ENCODE measurements at regions not wholly inside any gene's neighbourhood (a gene's known extent, or its start where the extent isn't known, plus 50 kb on each side); places are given as distances from the start of the nearest gene placed in this dataset.
"Not testable (repeated sequence)": the region's sequence is repeated elsewhere in the genome, so short reads cannot be mapped to it uniquely, and the experiment has no call there.

DNA sequence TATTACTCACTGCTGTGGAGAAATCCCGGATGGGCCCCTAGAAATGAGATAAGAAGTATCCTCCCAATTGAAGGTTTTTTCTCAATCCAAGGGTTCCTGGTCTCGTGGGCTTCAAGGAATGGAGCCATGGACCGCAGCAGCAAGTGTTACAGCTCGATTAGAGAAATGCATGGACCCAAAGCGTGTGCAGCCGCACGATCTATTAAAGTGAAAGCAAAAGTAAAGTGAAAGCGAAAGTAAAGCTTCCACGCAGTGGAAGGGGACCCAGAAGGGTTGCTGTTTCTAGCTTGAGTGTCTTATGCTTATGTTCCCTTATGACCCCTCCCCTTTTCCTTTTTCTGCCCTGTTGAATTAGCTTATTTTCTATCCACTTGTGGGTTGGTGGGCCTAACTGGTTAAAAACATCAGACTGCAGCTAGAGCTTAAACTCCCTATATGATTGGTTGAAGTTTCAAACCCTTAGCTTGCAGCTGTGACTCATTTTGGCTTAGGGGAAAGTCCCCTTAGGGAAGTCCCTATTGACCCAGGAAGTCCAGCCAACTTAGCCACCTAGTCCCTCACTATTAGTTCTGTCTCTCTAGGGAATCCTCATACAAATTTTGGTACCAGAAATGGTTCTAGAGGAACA is 1111.8 kb downstream of the TAF11L14 start:
- peak; percentile 22 to 23 for DNase-seq

DNA sequence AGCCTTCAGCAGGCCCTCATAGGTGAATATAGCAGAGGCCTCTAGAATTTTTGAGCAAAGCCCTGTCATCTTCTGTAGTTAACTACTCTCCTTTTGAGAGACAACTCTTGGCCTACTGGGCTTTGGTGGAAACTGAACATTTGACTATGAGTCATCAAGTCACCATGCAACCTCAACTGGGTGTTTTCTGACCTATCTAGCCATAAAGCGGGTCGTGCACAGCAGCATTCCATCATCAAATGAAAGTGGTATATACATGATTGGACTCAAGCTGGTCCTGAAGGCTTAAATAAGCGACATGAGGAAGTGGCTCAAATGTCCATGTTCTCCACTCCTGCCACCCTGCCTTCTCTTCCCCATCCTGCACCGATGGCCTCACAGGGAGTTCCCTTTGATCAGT is 1115.5 kb downstream of the TAF11L14 start:
- no peak for DNase-seq

DNA sequence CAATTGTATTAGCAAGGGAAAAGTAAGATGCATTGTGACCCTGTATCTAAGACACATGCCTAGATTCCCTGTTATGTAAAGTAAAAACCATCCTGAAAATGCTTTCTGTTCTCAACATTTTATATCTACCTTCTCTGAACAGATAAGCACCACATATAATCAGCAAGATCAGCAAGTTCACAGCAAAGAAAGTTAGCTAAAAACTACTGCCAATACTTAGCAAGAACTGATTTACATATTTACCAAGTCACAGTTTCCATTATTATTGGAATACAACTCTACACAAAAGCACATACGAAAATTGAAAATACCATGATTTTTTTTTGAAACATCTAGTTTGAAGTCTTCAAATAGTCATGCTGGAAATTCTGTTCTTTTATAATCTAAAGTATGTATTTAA is 1118.1 kb downstream of the TAF11L14 start:
- no peak for DNase-seq

DNA sequence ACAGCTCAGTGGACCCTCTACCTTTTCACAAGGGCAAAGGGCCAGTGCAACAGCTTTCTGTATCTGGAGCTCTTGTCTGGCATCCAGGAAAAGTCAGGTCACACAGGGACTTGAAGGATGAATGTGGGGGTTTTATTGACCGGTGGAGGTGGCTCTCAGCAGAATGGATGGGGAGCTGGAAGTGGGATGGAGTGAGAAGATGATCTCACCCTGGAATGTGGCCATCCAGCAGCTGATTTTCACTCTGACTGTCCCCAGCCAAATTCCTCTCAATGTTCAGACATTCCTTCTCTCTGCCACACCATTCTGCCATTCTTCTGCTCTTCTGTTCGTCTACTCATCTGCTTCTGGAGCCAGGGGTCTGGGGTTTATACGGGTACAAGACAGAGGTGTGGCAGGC is 1119.9 kb downstream of the TAF11L14 start:
- DNase-seq = no peak

DNA sequence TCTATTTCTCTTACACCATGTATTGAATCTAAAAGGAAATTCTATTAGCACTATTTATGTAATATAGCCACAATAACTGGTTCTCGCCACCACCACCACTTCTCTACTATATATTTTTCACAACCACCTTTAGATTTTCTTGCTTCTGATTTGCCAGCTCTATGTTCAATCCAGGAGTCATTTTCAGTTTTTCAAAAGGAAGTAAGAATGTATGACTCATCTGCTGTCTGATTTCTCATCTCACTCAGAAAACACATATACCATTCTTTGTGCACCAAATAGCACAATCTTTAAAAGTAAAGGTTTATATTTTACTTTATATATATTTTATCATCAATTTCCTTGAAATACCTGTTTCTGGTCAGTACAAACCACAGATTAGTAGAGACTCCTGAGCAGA is 1127.5 kb downstream of the TAF11L14 start:
- no peak for DNase-seq

DNA sequence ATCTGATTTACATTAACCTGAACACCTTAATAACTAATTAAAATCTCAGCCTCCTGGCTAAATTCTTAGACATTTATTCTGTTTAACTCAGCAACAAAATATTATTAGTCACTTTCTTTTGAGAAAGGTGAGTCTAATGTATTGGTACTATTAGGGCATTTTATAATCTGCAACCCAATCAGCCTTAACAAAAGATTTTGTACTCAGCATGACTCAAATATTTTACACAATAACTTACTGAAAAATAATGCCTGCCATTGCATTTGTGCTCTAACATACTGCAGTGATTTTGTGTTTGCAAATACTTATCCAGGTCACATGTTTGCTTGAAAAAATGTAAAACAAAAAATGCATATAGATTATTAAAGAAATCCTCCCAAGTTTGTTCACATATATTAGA is 1129.9 kb downstream of the TAF11L14 start:
- DNase-seq = no peak

DNA sequence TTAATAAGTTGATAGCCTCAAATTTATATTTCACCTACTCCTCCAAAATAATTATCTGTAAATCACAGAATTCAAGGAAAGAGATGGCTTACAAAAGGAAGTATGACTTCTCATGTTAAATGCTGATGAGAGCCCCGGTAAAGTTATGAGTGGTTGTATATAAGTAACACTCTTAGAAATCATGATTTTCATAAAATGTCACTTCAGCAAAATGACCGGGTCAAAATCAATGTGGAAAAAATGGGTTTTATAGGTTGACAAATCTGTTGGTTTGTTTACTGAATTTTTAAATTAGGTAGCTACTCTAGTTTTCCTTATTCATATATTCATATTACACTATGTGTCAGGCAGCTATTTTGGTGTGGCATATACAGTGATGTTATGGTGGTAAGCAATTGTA is 1131.0 kb downstream of the TAF11L14 start:
- no peak for DNase-seq

DNA sequence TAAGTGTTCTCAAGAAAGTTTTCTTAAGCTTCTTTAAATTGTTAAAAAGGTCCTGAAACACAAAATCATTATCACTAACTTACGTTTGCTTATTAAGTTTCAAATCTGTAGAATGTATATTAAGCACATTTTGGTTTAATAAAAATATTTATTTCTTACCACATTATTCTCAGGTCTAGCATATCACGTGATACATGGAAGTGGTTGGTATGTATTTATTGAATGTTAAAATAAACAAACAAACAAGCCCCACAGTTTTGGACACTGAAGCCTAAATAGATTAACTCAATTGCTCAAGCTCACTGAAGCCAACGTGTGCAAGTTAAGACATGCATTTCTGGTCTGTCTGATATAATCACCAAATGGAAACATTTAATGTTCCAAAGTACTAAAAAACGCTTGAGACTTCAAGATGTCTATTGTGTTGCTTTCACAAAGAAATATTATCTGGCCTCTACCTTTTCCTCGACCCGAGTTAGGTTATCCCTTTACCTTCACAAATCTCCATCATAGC is 1136.9 kb downstream of the TAF11L14 start:
- no peak for DNase-seq

DNA sequence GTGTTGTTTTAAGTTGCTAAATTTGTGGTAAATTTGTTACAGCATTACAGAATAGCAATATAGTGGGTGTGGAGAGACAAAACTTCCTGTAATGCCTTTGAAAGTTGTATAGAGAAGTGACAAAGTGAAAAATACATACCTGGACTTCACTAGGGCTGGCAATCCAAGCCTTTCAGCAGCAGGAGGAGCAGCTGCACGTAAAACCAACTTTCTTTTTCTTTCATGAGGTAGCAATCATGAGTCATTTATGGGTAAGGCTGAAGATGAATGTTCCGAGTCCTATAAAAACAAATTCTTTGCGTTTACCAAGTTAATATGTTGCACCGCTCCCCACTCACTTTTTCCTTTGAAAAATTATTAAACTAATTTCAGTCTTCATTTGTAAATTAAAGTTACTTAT is 1138.2 kb downstream of the TAF11L14 start:
- DNase-seq = no peak

DNA sequence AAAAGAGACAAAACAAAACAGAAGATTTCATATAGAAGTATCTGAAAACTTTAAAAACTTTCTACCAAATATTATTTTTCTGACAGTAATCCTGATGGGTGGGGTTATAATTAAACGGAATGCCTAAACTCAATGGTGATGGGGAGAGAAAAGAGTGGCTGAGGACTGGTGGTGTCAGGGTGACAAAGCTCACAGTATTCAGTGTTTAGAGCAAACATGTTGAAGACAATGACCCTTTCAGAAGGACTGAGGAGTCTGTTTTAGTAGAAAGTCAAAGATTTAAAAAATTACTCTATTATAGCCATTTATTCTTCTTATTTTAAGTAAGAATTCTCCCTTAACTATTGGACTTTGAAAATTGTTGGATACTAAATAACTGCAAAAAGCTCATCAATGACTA is 1144.0 kb downstream of the TAF11L14 start:
- DNase-seq = no peak

DNA sequence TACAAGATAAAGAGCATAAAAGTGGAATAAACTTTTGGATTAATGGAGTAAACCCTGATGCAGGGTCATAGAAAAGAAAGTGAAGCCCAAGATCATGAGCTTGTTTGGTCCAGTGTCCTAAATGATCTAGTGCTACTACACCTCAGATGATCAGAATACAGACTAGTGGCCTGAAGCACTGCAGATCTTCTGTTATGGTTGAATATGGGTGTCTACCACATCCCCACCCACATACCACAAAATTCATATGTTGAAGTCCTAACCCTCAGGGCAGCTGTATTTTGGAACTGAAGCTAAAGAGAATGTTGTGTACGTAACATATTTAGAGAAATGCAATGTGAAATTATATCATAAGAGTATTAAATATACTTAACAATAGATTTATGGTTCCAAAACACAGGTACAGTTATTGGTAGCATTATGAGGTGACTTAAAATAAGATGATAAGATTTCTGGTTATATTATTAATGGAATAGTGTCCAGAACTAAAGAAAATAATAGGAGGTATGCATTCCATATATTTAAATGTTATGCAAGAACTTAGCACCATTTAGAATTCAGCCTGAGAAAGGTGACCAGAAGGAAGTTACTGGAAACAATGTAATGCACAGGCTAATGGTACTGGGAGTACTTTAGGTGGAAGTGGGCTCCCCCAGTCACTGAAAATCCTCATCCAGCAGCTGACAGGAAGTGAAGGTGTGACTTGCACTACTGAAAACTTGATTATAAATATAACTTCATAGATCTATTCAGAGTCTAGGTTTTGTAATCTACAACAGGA is 1155.1 kb downstream of the TAF11L14 start:
- no peak for DNase-seq

DNA sequence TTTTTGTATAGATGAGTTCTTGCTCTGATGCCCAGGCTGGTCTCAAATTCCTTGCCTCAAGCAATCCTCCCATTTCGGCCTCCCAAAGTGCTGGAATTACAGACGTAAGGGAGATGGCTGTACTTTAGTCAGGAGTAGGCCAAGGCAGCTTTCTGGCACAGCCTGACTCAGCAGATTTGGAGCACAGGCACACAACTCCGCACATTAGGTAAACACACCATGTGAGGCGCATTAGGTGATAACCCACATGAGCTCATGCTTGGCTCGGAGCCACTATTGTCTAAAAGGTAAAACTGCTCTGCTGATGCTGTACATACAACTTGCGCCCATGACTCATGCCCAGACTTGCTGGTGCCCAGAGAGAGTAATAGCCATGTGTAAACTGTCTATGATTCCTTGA is 1157.9 kb downstream of the TAF11L14 start:
- DNase-seq = no peak

DNA sequence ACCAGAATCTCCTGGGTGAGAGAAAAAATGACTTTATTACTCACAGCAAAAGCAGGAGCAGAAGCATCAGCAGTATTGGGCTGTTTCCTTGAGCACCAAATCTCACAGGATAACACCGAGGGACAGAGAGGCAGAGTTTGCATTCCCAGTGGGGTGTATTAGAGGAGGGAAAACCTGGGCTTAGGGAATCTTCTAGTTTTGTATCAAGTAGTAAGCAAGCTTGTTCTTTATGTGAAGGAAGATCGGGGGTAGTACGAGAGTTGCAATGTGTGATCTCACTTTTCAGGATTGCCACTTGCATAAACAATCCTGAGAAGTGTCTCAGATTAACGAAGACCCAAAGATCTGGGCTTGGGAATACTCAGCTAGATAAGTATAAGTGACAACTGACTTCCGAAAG is 1163.0 kb downstream of the TAF11L14 start:
- no peak for DNase-seq

DNA sequence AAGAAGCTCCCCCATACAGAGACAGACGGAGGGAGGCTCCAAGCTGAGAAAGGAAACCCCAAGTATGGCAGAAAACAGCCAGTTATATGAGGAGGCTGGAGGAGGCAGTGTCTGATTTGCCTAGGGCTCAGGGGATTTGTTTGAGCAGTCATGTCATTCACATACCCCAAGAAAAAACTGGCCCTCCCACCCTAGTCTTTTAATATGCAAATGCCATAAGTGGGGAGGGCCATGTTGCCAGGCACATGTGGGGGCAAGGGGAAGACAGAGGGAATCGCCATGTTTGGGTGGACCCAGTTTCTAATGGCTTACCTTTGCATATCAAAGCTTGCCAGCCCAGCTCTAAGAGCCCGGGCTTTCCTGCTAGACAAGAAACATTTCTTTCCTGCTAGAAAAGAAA is 1163.8 kb downstream of the TAF11L14 start:
- no peak for DNase-seq

DNA sequence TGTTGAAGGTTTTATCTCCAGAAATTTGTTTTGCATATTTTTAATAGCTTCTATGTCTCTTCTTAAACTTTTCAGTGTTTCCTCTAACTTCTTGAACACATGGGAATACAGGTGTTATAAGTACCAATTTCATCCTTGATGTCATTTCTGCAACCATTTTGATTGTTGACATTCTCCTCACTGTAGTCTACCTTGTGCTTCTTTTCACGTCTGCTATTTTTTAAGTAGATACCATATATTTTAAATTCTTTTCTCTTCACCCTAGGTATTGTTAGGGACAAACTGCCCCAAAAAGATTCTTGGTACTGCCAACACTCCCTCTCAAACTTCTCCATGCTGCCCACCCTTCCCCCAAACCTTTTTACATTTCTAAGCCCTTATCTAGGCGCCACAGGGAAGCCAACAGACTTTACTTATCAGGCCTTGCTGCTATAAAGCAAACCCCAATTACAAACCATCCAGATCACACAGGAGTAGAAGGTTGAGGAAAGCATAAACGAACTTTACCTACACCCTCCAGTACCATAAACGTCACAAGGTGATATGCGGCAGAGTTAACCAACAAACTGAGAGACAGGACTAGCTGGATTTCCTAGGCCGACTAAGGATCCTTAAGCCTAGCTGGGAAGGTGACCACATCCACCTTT is 1165.3 kb downstream of the TAF11L14 start:
- DNase-seq = no peak

DNA sequence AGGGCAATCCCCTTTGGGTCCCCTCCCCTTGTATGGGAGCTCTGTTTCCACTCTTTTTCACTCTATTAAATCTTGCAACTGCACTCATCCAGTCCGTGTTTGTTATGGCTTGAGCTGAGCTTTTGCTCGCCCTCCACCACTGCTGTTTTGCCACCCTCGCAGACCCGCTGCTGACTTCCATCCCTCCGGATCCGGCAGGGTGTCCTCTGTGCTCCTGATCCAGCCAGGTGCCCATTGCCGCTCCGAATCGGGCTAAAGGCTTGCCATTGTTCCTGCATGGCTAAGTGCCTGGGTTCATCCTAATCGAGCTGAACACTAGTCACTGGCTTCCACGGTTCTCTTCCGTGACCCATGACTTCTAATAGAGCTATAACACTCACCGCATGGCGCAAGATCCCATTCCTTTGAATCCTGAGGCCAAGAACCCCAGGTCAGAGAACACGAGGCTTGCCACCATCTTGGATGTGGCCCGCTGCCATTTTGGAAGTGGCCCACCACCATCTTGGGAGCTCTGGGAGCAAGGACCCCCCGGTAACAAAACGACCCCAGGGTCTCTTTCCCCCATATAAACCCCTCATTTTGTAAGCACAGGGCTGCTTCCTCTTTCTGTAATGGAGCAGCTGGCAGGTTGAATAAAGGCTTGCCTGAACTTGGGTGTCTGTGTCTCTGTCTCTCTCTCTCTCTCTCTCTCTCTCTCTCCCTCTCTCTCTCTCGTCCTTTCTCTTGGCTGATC is 1166.2 kb downstream of the TAF11L14 start:
- no peak for DNase-seq

DNA sequence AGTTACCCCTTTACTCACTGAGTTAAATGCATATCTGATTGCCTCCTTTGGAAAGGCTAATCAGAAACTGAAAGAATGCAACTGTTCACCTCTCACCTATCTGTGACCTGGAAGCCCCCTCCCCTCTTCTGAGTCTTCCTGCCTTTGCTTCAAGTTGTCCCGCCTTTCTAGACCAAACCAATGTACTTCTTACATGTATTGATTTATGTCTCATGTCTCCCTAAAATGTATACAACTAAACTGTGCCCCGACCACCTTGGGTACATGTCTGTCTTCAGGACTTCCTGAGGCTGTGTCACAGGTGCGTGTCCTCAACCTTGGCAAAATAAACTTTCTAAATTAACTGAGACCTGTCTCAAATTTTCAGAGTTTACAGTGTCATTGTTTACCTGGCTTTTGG is 1167.2 kb downstream of the TAF11L14 start:
- DNase-seq = not testable (repeated sequence)

DNA sequence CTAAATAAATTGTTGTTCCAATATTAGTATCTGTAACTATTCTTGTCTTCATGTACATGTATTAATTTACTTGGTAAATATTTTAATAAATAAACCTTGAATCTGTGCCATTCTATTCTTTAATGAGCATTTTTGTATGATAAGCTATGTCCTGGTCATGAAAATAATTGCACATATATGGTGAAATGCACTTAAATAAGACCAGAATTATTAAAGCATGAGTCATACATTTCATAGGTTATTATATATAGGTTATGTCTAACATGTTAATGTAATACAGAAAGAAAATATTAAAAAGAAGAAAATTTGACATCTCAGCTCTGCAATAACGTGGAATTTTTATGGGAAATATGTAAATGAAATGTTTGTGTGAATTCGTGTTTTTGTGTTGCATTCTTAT is 1168.1 kb downstream of the TAF11L14 start:
- DNase-seq = no peak

DNA sequence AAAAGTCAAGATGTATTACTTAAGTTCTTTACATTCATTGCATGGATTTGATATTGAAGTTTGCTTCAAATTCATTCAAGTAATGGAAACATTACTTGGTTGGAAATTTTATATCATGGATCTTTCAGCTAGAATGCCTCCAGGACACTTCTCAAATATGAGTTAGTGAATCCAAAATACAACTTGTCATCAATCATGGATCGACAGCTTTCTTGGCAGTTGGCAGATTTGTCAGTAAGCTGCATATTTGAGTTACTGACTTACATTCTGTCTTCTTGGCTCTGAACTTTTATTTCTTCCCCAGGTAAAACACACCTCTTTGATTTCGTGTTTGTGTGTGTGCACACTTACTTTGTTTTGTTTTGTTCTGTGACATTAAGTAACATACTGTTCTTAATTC is 1171.1 kb downstream of the TAF11L14 start:
- no peak for DNase-seq

DNA sequence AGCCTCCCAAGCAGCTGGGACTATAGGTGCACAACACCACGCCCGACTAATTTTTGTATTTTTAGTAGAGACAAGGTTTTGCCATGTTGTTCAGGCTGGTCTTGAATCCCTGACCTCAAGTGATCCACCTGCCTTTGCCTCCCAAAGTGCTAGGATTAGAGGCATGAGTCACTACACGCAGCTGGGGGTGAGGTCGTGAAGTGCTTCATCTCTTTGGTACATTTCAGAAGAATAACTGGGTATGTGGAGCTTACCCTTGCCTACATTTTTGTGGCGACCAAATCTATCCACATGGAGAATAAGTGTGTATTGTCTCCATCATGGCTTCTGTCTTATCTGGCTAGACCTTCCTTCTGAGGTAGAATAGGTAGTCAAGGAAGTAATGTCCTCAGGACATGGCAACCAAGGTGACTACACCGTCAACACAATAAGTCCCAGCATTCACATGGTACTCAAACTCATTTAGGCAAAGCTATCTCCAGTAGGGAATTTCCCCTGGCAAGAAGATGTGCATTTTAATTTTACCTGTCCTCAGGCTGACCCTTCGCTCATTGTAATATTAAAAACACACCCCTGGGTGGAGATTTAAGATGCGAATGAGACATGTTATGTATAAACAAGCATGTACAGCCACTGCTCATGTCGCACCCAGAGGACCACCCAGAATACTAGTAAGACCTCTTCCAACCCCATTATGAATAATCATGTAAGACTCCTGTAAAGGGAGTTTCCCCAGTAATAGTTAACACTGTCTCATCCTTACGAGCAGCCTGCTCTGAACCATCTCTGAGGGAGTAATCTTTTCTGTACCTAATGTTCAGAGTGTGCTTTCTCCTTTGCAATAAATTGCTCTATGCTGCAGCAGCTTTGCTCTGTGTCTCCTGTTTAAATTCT is 1173.2 kb downstream of the TAF11L14 start:
- DNase-seq = no peak

DNA sequence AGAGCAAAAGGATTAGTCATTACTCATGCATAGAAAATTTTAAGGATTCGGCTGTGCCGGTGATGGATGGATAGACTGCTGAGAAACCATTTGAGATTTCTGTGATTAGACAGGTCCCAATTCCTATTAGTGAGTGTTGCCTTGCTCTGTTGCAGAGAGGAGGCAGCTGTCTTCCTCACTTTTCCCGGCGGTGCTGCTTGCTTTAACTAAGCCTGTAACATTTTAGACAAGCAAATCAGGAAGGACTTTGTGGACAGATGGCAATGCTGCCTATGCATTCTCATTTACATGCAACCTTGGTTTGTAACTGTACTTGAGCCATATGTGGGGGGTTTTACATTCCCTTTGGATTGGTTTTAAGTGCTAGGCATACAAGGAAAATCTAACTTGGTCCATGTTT is 1176.3 kb downstream of the CDH18 start:
- DNase-seq = no peak

DNA sequence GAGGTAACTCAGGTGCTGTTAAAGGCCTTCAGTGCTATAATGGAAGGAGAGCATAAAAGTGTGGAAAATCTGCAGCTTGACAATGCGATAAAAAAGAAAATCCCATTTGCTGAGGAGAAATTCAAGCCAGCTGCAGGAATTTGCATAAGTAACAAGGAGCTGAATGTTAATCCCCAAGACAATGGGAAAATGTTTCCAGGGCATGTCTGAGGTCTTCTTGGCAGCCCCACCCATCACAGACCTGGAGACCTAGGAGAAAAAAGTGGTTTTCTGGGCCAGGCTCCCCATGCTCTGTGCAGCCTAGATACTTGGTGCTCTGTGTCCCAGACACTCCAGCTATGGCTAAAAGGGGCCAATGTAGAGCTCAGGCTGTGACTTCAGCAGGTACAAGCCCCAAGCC is 1159.6 kb downstream of the CDH18 start:
- no peak for DNase-seq

Data from activated CD4-positive, alpha-beta T cell treated with anti-CD3 and anti-CD28 coated beads, Interleukin-2, amount 50 U/mL, for 4 hours (primary cell).